ENCODE measurements at regions not wholly inside any gene's neighbourhood (a gene's known extent, or its start where the extent isn't known, plus 50 kb on each side); places are given as distances from the start of the nearest gene placed in this dataset.

DNA sequence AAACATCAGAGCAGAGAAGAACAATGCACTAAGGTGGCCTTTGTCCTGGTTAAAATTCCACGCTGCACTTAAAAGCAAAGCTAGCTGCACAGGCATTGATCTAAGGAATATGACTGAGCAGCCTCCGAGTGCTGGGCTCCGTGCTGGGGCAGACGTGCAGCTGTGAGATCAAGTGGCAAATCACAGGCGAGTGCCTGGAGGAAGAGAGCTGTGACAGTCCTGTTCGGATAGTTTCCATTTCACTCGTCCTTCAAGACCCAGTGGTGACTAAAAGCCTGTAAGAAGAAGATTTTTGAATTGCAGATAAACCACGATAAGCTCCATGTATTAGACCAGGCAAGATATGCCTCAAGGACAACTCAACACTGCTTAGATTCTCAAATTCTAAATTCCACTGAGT lies 247.9 kb downstream of the ANKRD60 start:
- TF ChIP-seq POLR2A (IDR thresholded peaks at IDR 0.05) (no peak), EP300 (IDR thresholded peaks at IDR 0.05) (no peak)
- TF ChIP-seq, protein P1, sequence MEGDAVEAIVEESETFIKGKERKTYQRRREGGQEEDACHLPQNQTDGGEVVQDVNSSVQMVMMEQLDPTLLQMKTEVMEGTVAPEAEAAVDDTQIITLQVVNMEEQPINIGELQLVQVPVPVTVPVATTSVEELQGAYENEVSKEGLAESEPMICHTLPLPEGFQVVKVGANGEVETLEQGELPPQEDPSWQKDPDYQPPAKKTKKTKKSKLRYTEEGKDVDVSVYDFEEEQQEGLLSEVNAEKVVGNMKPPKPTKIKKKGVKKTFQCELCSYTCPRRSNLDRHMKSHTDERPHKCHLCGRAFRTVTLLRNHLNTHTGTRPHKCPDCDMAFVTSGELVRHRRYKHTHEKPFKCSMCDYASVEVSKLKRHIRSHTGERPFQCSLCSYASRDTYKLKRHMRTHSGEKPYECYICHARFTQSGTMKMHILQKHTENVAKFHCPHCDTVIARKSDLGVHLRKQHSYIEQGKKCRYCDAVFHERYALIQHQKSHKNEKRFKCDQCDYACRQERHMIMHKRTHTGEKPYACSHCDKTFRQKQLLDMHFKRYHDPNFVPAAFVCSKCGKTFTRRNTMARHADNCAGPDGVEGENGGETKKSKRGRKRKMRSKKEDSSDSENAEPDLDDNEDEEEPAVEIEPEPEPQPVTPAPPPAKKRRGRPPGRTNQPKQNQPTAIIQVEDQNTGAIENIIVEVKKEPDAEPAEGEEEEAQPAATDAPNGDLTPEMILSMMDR (IDR thresholded peaks at IDR 0.05) = no peak

Data from tibial nerve (tissue), 4 donors.